Chondrocyte (in vitro differentiated cells): ENCODE measurements at regions not wholly inside any gene's neighbourhood (a gene's known extent, or its start where the extent isn't known, plus 50 kb on each side); places are given as distances from the start of the nearest gene placed in this dataset.
A peak's percentile ranks its signal among the peaks of the same experiment; 100 is the strongest.

Source experiments
- DNase-seq: peaks from one replicate; pipeline ENCODE4 v3.0.0; 2021; ENCODE audit warnings: mixed read lengths, low spot score
- H3K27ac Mint-ChIP-seq: one replicate; pipeline ENCODE4 v1.8.0; 2021; ENCODE audit warnings: mild to moderate bottlenecking, moderate library complexity, mixed read lengths; ENCODE audit not compliant: unreplicated experiment
- H3K27me3 Mint-ChIP-seq: 2 replicates; pipeline ENCODE4 v1.8.0; 2021; ENCODE audit warnings: low read depth, mixed read lengths
- H3K36me3 Mint-ChIP-seq: 2 replicates; pipeline ENCODE4 v1.8.0; 2021; ENCODE audit warnings: low read depth, mixed read lengths
- H3K4me1 Mint-ChIP-seq: 2 replicates; pipeline ENCODE4 v1.8.0; 2021; ENCODE audit warnings: low read depth, mild to moderate bottlenecking, mixed read lengths
- H3K4me3 Mint-ChIP-seq: one replicate; pipeline ENCODE4 v1.8.0; 2021; ENCODE audit warnings: mild to moderate bottlenecking, moderate library complexity, mixed read lengths; ENCODE audit not compliant: unreplicated experiment
- H3K9me3 Mint-ChIP-seq: 2 replicates; pipeline ENCODE4 v1.8.0; 2021; ENCODE audit warnings: low read depth, mixed read lengths
- TF ChIP-seq, protein P1 (sequence below): fragments of 200-600 bp; sonication (generic); IDR thresholded peaks from 2 replicates; pipeline ENCODE4 v1.5.0; 2021; ENCODE audit warnings: antibody characterized with exemption, mild to moderate bottlenecking, moderate library complexity

DNA sequence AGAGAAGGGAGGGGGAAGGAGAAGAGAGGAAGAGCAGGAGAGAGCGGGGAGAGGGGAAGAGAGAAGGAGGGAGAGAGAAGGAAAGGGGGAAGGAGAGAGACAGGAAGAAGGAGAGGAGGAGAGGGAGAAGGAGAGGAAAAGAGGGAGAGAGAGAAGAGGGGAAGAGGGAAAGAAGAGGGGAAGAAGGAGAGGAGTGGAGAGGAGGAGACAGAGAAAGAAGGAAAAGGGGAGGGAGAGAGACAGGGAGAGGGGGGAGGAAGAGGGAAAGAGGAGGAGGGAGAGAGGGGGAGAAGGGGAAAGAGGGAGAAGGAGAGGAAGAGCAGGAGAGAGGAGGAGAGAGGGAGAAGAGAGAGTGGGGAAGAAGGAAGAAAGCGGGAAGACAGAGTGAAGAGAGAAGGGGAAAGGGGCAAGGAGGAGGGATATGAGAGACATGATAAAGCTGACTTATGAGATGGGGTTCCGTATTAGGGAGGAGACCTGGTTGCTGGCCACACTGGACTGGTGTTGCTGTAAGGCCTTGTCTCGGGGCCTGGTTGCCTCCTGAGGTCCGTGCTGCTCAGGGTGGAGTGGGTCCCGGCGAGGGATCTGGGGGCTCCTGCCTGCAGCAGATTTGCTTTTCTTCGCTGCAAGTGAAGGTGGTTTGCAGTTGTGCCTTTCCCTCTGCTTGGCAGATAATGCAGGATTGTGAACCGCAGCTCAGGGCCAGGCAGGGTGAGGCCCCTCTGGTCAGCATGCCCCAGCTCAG is 139.5 kb downstream of the TEX29 start:
- DNase-seq: no peak
- Mint-ChIP-seq H3K4me3 (no peak overlapping the region), H3K36me3 (no peaks in the 10 kb centered on the region), H3K9me3 (peaks cover 6% of the 10 kb centered on the region), H3K27ac (no peak overlapping the region), H3K27me3 (peaks cover 51% of the 10 kb centered on the region), H3K4me1 (peaks cover 3% of the 10 kb centered on the region)
- TF ChIP-seq, protein P1, sequence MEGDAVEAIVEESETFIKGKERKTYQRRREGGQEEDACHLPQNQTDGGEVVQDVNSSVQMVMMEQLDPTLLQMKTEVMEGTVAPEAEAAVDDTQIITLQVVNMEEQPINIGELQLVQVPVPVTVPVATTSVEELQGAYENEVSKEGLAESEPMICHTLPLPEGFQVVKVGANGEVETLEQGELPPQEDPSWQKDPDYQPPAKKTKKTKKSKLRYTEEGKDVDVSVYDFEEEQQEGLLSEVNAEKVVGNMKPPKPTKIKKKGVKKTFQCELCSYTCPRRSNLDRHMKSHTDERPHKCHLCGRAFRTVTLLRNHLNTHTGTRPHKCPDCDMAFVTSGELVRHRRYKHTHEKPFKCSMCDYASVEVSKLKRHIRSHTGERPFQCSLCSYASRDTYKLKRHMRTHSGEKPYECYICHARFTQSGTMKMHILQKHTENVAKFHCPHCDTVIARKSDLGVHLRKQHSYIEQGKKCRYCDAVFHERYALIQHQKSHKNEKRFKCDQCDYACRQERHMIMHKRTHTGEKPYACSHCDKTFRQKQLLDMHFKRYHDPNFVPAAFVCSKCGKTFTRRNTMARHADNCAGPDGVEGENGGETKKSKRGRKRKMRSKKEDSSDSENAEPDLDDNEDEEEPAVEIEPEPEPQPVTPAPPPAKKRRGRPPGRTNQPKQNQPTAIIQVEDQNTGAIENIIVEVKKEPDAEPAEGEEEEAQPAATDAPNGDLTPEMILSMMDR: no peak

DNA sequence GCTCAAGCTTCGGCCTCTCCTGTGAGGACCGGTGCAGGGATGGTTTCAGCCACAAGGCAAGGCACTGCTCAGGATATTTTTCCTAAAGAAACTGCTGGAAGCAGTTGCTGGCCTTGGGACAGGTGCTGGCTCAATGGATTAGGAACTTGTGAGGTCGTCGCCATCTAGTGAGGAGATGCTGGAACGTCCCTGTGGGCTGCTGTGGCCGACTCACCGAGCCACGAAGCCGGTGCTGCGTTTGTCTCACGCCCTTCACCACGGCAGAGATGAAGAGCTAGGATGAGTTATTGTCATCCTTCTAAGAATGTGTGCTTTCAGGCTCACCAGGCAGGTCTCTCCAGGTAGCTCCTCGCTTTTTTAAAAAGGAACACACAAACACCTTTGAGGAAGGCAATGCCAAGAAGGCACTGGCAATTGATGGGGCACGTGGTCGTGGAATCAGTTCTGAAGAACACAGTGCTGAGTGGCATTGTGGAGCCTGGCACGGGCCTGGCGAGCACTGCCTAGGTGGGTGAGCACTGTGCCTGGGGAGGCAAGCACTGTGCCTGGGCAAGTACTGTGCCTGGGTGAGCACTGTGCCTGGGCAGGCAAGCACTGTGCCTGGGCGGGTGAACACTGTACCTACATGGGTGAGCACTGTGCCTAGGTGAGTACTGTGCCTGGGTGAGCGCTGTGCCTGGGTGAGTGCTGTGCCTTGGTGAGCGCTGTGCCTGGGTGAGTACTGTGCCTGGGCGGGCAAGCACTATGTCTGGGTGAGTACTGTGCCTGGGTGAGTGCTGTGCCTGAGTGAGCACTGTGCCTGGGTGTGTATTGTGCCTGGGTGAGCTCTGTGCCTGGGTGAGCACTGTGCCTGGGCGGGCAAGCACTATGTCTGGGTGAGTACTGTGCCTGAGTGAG is 140.4 kb downstream of the TEX29 start:
- Mint-ChIP-seq H3K27me3 (peaks cover 54% of the 10 kb centered on the region), H3K9me3 (peaks cover 7% of the 10 kb centered on the region), H3K4me3 (no peak overlapping the region), H3K4me1 (peaks cover 3% of the 10 kb centered on the region), H3K36me3 (no peaks in the 10 kb centered on the region), H3K27ac (no peak overlapping the region)
- DNase-seq: no peak
- TF ChIP-seq, protein P1: peak; percentile 81

DNA sequence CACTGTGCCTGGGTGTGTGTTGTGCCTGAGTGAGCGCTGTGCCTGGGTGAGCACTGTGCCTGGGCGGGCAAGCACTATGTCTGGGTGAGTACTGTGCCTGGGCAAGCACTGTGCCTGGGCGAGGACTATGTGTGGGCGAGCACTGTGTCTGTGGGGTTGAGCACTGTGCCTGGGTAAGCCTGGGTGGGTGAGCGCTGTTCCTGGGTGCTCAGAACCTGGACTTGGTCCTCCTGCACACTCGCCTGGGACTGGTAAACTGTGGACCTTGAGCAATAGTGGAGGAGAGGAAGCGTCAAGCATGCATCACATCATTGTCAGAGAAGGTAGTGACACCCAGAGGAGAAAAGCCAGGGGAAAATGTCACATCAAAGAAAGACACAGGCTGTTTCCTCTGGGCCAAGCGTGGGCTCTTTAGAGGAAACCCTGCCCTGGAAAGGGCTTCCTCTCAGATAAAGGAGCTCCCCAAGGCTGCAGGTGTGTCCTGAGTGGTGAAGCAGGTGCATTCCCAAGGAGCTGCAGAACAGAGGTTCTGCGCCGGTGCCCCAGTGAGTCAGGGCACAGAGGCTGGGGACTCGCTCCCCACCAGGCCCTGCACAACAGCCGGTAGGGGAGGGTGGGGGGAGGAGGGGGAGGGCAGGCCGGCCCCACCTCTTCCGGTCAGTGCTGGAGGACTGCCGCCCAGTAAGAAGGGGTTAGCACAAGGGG is 141.2 kb downstream of the TEX29 start:
- TF ChIP-seq, protein P1: no peak
- no peak overlapping the region for H3K27ac Mint-ChIP-seq
- H3K9me3 Mint-ChIP-seq: peaks cover 8% of the 10 kb centered on the region
- peaks cover 54% of the 10 kb centered on the region for H3K27me3 Mint-ChIP-seq
- H3K36me3 Mint-ChIP-seq: no peaks in the 10 kb centered on the region
- H3K4me3 Mint-ChIP-seq: no peak overlapping the region
- DNase-seq: no peak
- H3K4me1 Mint-ChIP-seq: peaks cover 3% of the 10 kb centered on the region

DNA sequence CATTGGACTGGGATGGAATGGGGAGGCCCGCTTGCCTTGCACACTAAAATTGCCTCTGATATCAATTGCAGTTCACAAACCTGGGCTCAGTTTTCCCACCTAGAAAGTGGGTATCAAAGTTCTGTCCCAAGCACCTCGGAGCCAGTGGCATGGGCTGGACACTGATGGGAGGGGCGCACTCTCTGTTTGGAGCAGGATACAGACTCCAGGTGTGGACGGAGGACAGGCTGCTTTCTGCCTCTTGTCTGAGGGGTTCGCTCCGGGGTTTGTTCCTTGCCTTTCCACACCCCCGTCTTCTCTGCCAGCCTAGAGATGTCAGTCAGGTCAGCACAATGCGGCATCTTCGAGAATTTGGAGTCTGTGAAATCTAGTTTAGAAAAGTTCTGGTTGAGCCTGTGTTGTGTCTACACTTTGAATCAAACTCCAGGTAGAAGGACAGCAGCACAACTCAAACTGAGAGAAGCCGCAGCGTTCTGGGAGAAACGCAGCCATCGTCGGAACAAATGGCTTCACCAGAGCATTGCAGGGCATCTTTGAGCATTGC is 141.9 kb downstream of the TEX29 start:
- DNase-seq: no peak
- Mint-ChIP-seq H3K27me3 (peaks cover 53% of the 10 kb centered on the region), H3K4me3 (no peak overlapping the region), H3K36me3 (no peaks in the 10 kb centered on the region), H3K27ac (no peak overlapping the region), H3K4me1 (peaks cover 3% of the 10 kb centered on the region), H3K9me3 (peaks cover 9% of the 10 kb centered on the region)
- TF ChIP-seq, protein P1: no peak

DNA sequence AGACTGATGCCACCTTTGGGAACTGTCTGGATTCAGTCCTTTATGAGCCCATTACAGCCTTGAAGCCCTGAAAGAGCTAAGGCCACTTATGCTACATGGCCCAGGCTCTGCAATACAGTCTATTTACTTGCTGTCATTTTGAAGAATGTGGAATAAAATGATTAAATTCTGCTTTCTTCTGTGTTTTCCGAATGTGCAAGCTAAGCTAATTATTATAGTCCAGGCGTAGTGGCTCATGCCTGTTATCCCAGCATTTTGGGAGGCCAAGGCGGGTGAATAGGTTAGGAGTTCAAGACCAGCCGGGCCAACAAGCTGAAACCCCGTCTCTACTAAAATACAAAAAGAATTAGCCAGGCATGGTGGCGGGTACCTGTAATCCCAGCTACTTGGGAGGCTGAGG is 142.5 kb downstream of the TEX29 start:
- Mint-ChIP-seq H3K27me3 (peaks cover 51% of the 10 kb centered on the region), H3K27ac (no peak overlapping the region), H3K9me3 (peaks cover 9% of the 10 kb centered on the region), H3K4me3 (no peak overlapping the region), H3K4me1 (peaks cover 3% of the 10 kb centered on the region), H3K36me3 (no peaks in the 10 kb centered on the region)
- no peak for DNase-seq
- TF ChIP-seq, protein P1: no peak
